ENCODE measurements at regions not wholly inside any gene's neighbourhood (a gene's known extent, or its start where the extent isn't known, plus 50 kb on each side); places are given as distances from the start of the nearest gene placed in this dataset.

DNA sequence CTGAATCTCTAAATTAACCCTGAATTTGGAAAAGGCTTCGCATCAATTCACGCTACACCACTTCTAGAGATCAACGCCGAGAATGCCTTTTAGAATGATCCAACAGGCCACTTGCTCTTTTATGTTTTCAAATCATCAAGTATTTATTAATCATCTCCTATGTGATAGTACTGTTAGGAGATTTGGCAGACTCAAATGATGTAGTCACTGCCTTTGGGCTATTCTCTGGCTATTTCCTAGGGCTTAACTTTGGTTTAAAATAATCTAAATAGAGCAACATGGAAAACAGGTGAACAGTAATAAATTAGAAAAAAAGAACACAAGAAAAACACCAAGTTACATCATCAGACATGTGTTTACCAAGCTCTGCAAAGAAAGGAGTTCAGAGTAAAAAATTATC lies 140.3 kb downstream of the TENT5A start:
- H3K4ac ChIP-seq (ENCODE audit: low read length): no peak overlapping the region
- H2AFZ ChIP-seq (ENCODE audit: low read length): no peak overlapping the region
- no peak overlapping the region for H4K8ac ChIP-seq (ENCODE audit: low read depth, low read length)
- DNase-seq (ENCODE audit: low spot score): no peak
- H2AK5ac ChIP-seq (ENCODE audit: low read depth, low read length): no peak overlapping the region
- H3K9me3 ChIP-seq (replicated peaks in 1 of 2; ENCODE audit: control insufficient read depth in 2 of 2, insufficient read depth in 1 of 2, low read depth in 1 of 2, low read length in 2 of 2): no peaks in the 10 kb centered on the region
- H4K91ac ChIP-seq (ENCODE audit: low read depth, low read length, poor library complexity): no peak overlapping the region
- no peak overlapping the region for H2BK120ac ChIP-seq (ENCODE audit: low read depth, low read length)
- WGBS, 2 donors (ENCODE audit: extremely low coverage in 2 of 2, insufficient read length in 2 of 2, insufficient replicate concordance in 1 of 2): no CpG with 5 or more reads among the region's 4 CpGs
- no peak overlapping the region for H2BK5ac ChIP-seq (ENCODE audit: low read length)
- H3K23ac ChIP-seq (ENCODE audit: low read depth, low read length, poor library complexity): no peak overlapping the region
- H3K14ac ChIP-seq (ENCODE audit: low read length): no peak overlapping the region
- no peak overlapping the region for H2BK12ac ChIP-seq (ENCODE audit: low read length)
- no peak overlapping the region for H2BK15ac ChIP-seq (ENCODE audit: low read length)
- no peak overlapping the region for H3K18ac ChIP-seq (ENCODE audit: low read length)
- no peaks in the 10 kb centered on the region for H3K36me3 ChIP-seq (replicated peaks in 1 of 2; ENCODE audit: control insufficient read depth in 2 of 2, insufficient read depth in 2 of 2, low read length in 2 of 2)
- no peak overlapping the region for H3K4me3 ChIP-seq (ENCODE audit: low read length in 2 of 2)
- no peak overlapping the region for H3K27ac ChIP-seq (replicated peaks; ENCODE audit: low read length)
- H3K79me1 ChIP-seq (ENCODE audit: low read depth, low read length): no peaks in the 10 kb centered on the region
- no peak overlapping the region for H3K4me2 ChIP-seq (ENCODE audit: insufficient read depth, low read length, poor library complexity, severe bottlenecking)
- H3K27me3 ChIP-seq (ENCODE audit: control insufficient read depth in 3 of 3, insufficient read depth in 3 of 3, low read depth in 1 of 3, low read length in 3 of 3): no peaks in the 10 kb centered on the region
- H3K4me1 ChIP-seq (ENCODE audit: control insufficient read depth in 2 of 2, insufficient read depth in 1 of 2, low read depth in 1 of 2, low read length in 2 of 2): no peaks in the 10 kb centered on the region
- no peak overlapping the region for H3K9ac ChIP-seq (ENCODE audit: low read depth, low read length, poor library complexity)

DNA sequence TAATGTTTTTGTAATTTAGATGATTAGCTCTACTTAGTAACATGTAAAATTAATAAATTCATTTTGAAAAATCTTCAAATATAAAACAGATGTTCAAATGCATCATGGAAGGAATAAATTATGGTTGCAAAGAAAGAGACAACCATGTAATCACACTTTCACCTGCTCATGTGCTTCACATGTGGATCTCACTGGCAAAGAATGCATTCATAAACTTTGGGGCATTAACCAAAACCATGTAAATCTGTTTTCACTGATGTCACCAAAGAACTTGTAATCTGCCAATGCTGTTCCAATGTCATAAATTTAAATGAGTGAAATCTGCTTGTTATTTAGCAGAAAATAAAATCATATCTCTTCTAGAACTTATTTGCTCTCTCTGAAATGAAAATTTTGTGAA lies 142.7 kb downstream of the TENT5A start:
- H3K4ac ChIP-seq (ENCODE audit: low read length): no peak overlapping the region
- H3K36me3 ChIP-seq (replicated peaks in 1 of 2; ENCODE audit: control insufficient read depth in 2 of 2, insufficient read depth in 2 of 2, low read length in 2 of 2): no peaks in the 10 kb centered on the region
- H3K18ac ChIP-seq (ENCODE audit: low read length): no peak overlapping the region
- no peak overlapping the region for H2BK12ac ChIP-seq (ENCODE audit: low read length)
- no peak overlapping the region for H2BK15ac ChIP-seq (ENCODE audit: low read length)
- H2AK5ac ChIP-seq (ENCODE audit: low read depth, low read length): no peak overlapping the region
- H2BK5ac ChIP-seq (ENCODE audit: low read length): no peak overlapping the region
- H3K9me3 ChIP-seq (replicated peaks in 1 of 2; ENCODE audit: control insufficient read depth in 2 of 2, insufficient read depth in 1 of 2, low read depth in 1 of 2, low read length in 2 of 2): no peaks in the 10 kb centered on the region
- no peaks in the 10 kb centered on the region for H3K27me3 ChIP-seq (ENCODE audit: control insufficient read depth in 3 of 3, insufficient read depth in 3 of 3, low read depth in 1 of 3, low read length in 3 of 3)
- H3K23ac ChIP-seq (ENCODE audit: low read depth, low read length, poor library complexity): no peak overlapping the region
- no peaks in the 10 kb centered on the region for H3K79me1 ChIP-seq (ENCODE audit: low read depth, low read length)
- H3K9ac ChIP-seq (ENCODE audit: low read depth, low read length, poor library complexity): no peak overlapping the region
- H3K4me1 ChIP-seq (ENCODE audit: control insufficient read depth in 2 of 2, insufficient read depth in 1 of 2, low read depth in 1 of 2, low read length in 2 of 2): no peaks in the 10 kb centered on the region
- no peak overlapping the region for H3K14ac ChIP-seq (ENCODE audit: low read length)
- no peak overlapping the region for H2BK120ac ChIP-seq (ENCODE audit: low read depth, low read length)
- H2AFZ ChIP-seq (ENCODE audit: low read length): no peak overlapping the region
- H3K4me3 ChIP-seq (ENCODE audit: low read length in 2 of 2): no peak overlapping the region
- no peak overlapping the region for H4K8ac ChIP-seq (ENCODE audit: low read depth, low read length)
- no peak overlapping the region for H3K4me2 ChIP-seq (ENCODE audit: insufficient read depth, low read length, poor library complexity, severe bottlenecking)
- no peak for DNase-seq (ENCODE audit: low spot score)
- H4K91ac ChIP-seq (ENCODE audit: low read depth, low read length, poor library complexity): no peak overlapping the region
- no peak overlapping the region for H3K27ac ChIP-seq (replicated peaks; ENCODE audit: low read length)

DNA sequence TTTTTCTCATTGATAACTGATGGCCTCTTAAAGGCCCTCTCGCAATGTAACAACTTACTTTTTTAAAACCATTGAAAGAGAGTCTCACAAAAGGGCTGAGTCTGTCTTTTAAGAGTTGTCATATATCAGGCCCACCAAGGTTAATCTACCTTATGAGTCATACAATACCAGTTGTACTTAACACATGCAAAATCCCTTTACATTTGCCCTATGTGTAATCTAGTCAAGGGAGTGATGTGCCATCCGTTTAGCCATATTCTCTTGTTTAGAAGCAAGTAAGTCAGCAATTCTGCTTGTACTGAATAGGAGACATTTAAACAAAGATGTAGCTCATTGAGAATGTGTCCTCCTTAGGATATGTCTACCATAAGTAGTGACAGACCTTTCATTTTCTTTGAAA lies 143.7 kb downstream of the TENT5A start:
- Histone ChIP-seq H2BK5ac (ENCODE audit: low read length) (no peak overlapping the region), H3K4me3 (ENCODE audit: low read length in 2 of 2) (no peak overlapping the region), H3K4me1 (ENCODE audit: control insufficient read depth in 2 of 2, insufficient read depth in 1 of 2, low read depth in 1 of 2, low read length in 2 of 2) (no peaks in the 10 kb centered on the region)

DNA sequence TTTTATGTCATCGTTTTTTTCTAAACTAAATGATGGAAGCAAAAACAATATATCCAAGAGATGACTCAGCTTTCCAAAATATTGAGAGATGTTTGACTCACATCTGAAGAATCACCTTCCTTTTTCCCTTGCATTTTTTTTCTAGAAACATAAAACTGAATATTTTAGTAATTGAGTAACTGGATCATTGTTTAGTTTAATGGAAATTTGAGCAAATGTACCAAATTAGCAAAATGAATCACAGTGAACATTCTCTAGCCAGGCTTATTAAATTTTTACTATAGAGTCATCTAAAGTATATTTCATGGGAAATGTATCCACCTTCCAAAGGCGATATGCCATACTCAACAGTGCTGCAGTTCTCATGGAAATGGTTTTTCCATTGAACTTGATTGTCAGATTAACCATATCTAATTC lies 145.5 kb downstream of the TENT5A start:
- Histone ChIP-seq H2BK12ac (ENCODE audit: low read length) (no peak overlapping the region), H3K4me3 (ENCODE audit: low read length in 2 of 2) (no peak overlapping the region), H2BK5ac (ENCODE audit: low read length) (no peak overlapping the region), H3K27ac (replicated peaks; ENCODE audit: low read length) (no peak overlapping the region), H3K9ac (ENCODE audit: low read depth, low read length, poor library complexity) (no peak overlapping the region), H3K23ac (ENCODE audit: low read depth, low read length, poor library complexity) (no peak overlapping the region), H3K36me3 (replicated peaks in 1 of 2; ENCODE audit: control insufficient read depth in 2 of 2, insufficient read depth in 2 of 2, low read length in 2 of 2) (no peaks in the 10 kb centered on the region), H3K9me3 (replicated peaks in 1 of 2; ENCODE audit: control insufficient read depth in 2 of 2, insufficient read depth in 1 of 2, low read depth in 1 of 2, low read length in 2 of 2) (no peaks in the 10 kb centered on the region), H3K14ac (ENCODE audit: low read length) (no peak overlapping the region), H3K79me1 (ENCODE audit: low read depth, low read length) (no peaks in the 10 kb centered on the region), H4K8ac (ENCODE audit: low read depth, low read length) (no peak overlapping the region), H4K91ac (ENCODE audit: low read depth, low read length, poor library complexity) (no peak overlapping the region), H3K4me2 (ENCODE audit: insufficient read depth, low read length, poor library complexity, severe bottlenecking) (no peak overlapping the region), H3K4me1 (ENCODE audit: control insufficient read depth in 2 of 2, insufficient read depth in 1 of 2, low read depth in 1 of 2, low read length in 2 of 2) (no peaks in the 10 kb centered on the region), H2BK120ac (ENCODE audit: low read depth, low read length) (no peak overlapping the region), H2AFZ (ENCODE audit: low read length) (no peak overlapping the region), H3K27me3 (ENCODE audit: control insufficient read depth in 3 of 3, insufficient read depth in 3 of 3, low read depth in 1 of 3, low read length in 3 of 3) (no peaks in the 10 kb centered on the region), H3K18ac (ENCODE audit: low read length) (no peak overlapping the region), H2AK5ac (ENCODE audit: low read depth, low read length) (no peak overlapping the region), H3K4ac (ENCODE audit: low read length) (no peak overlapping the region), H2BK15ac (ENCODE audit: low read length) (no peak overlapping the region)
- WGBS, 2 donors (ENCODE audit: extremely low coverage in 2 of 2, insufficient read length in 2 of 2, insufficient replicate concordance in 1 of 2): no CpG with 5 or more reads among the region's 2 CpGs
- no peak for DNase-seq (ENCODE audit: low spot score)

More for the DNA sequence above, 143.7 kb downstream of the TENT5A start:
- WGBS, 2 donors (ENCODE audit: extremely low coverage in 2 of 2, insufficient read length in 2 of 2, insufficient replicate concordance in 1 of 2): no CpG with 5 or more reads among the region's 2 CpGs
- Histone ChIP-seq H2BK15ac (ENCODE audit: low read length) (no peak overlapping the region), H3K9ac (ENCODE audit: low read depth, low read length, poor library complexity) (no peak overlapping the region), H3K27ac (replicated peaks; ENCODE audit: low read length) (no peak overlapping the region), H3K23ac (ENCODE audit: low read depth, low read length, poor library complexity) (no peak overlapping the region), H3K14ac (ENCODE audit: low read length) (no peak overlapping the region), H3K4ac (ENCODE audit: low read length) (no peak overlapping the region), H3K9me3 (replicated peaks in 1 of 2; ENCODE audit: control insufficient read depth in 2 of 2, insufficient read depth in 1 of 2, low read depth in 1 of 2, low read length in 2 of 2) (no peaks in the 10 kb centered on the region), H4K91ac (ENCODE audit: low read depth, low read length, poor library complexity) (no peak overlapping the region), H2BK12ac (ENCODE audit: low read length) (no peak overlapping the region), H3K27me3 (ENCODE audit: control insufficient read depth in 3 of 3, insufficient read depth in 3 of 3, low read depth in 1 of 3, low read length in 3 of 3) (no peaks in the 10 kb centered on the region), H2AFZ (ENCODE audit: low read length) (no peak overlapping the region), H2BK120ac (ENCODE audit: low read depth, low read length) (no peak overlapping the region), H2AK5ac (ENCODE audit: low read depth, low read length) (no peak overlapping the region), H3K4me2 (ENCODE audit: insufficient read depth, low read length, poor library complexity, severe bottlenecking) (no peak overlapping the region), H3K79me1 (ENCODE audit: low read depth, low read length) (no peaks in the 10 kb centered on the region), H3K36me3 (replicated peaks in 1 of 2; ENCODE audit: control insufficient read depth in 2 of 2, insufficient read depth in 2 of 2, low read length in 2 of 2) (no peaks in the 10 kb centered on the region), H3K18ac (ENCODE audit: low read length) (no peak overlapping the region), H4K8ac (ENCODE audit: low read depth, low read length) (no peak overlapping the region)
- no peak for DNase-seq (ENCODE audit: low spot score)

All from neuronal stem cell (in vitro differentiated cells).